H1 (cell line): ENCODE measurements at regions not wholly inside any gene's neighbourhood (a gene's known extent, or its start where the extent isn't known, plus 50 kb on each side); places are given as distances from the start of the nearest gene placed in this dataset.

Experiments used
- CTCF ChIA-PET: fragments of 300-600 bp; sonication (Branson Sonifier 250); formaldehyde crosslinking; loops from one replicate; lab custom pipeline; 2021; ENCODE audit not compliant: partially characterized antibody; lab: Charles Lee
- POLR2A ChIA-PET: fragments of 300-600 bp; sonication (Branson Sonifier 250); formaldehyde crosslinking; loops from one replicate; lab custom pipeline; 2021; ENCODE audit warnings: inconsistent platforms; ENCODE audit not compliant: partially characterized antibody; lab: Charles Lee
- DNase-seq, 2 experiments: peaks; one replicate each; pipeline versions ENCODE4 v3.0.0 to v3.0.0-alpha.2; 2010 to 2022; ENCODE audit warnings: low spot score in 2 of 2, low read depth in 1 of 2, mixed read lengths in 1 of 2
- FAIRE-seq: peaks from 2 replicates; lab custom pipeline; 2011; peaks lifted over from hg19 to GRCh38; lab: Jason Lieb, UNC
- H2AFZ ChIP-seq: 2 replicates; pipeline ENCODE4 v1.8.1; 2012; ENCODE audit warnings: low read length, inconsistent platforms
- H2AK5ac ChIP-seq: 2 replicates; pipeline ENCODE4 v1.6.1; 2013; ENCODE audit warnings: low read depth, low read length
- H2BK120ac ChIP-seq: replicated peaks from 2 replicates; pipeline ENCODE3; 2013; ENCODE audit warnings: low read depth, low read length, inconsistent platforms
- H2BK12ac ChIP-seq: 2 replicates; pipeline ENCODE4 v1.6.1; 2013; ENCODE audit warnings: low read depth, low read length
- H2BK15ac ChIP-seq: 2 replicates; pipeline ENCODE4 v1.6.1; 2013; ENCODE audit warnings: low read length
- H2BK20ac ChIP-seq: 2 replicates; pipeline ENCODE4 v1.6.1; 2013; ENCODE audit warnings: low read length
- H2BK5ac ChIP-seq: 2 replicates; pipeline ENCODE4 v1.6.1; 2013; ENCODE audit warnings: low read depth, low read length
- H3K14ac ChIP-seq: 2 replicates; pipeline ENCODE4 v1.6.1; 2013; ENCODE audit warnings: inconsistent platforms; ENCODE audit not compliant: insufficient read length
- H3K18ac ChIP-seq: 2 replicates; pipeline ENCODE4 v1.6.1; 2013; ENCODE audit warnings: low read length; ENCODE audit errors: extremely low read depth
- H3K23ac ChIP-seq: 2 replicates; pipeline ENCODE4 v1.6.1; 2013; ENCODE audit warnings: inconsistent platforms; ENCODE audit not compliant: insufficient read length
- H3K23me2 ChIP-seq: 2 replicates; pipeline ENCODE4 v1.6.1; 2013; ENCODE audit warnings: low read depth, low read length
- H3K27ac ChIP-seq: 2 replicates; pipeline ENCODE4 v1.6.1; 2011; ENCODE audit warnings: low read depth, low read length, inconsistent platforms
- H3K27me3 ChIP-seq, 4 experiments: replicated peaks in 1 of 4; 1 replicate in 1 of 4; 2 replicates in 3 of 4; pipeline versions ENCODE4 v1.6.1 to v1.8.1; 2011 to 2013; ENCODE audit warnings: low read length in 3 of 4, mild to moderate bottlenecking in 3 of 4, inconsistent platforms in 2 of 4, mixed read lengths in 2 of 4, moderate library complexity in 1 of 4; ENCODE audit not compliant: control insufficient read depth in 3 of 4, insufficient read depth in 3 of 4; ENCODE audit errors: extremely low read depth in 1 of 4
- H3K36me3 ChIP-seq, 4 experiments: 2 replicates each; pipeline versions ENCODE4 v1.6.1 to v1.8.1; 2011 to 2013; ENCODE audit warnings: mild to moderate bottlenecking in 4 of 4, low read length in 3 of 4, moderate library complexity in 2 of 4, control low read depth in 1 of 4, inconsistent platforms in 1 of 4; ENCODE audit not compliant: insufficient read depth in 4 of 4, control insufficient read depth in 2 of 4
- H3K4ac ChIP-seq: replicated peaks from 2 replicates; pipeline ENCODE3; 2013; ENCODE audit warnings: low read length, low read depth, mixed read lengths, inconsistent platforms; ENCODE audit not compliant: insufficient read length
- H3K4me1 ChIP-seq, 4 experiments: replicated peaks in 1 of 4; 1 replicate in 1 of 4; 2 replicates in 3 of 4; pipeline versions ENCODE4 v1.6.1 to v1.8.1; 2011 to 2013; ENCODE audit warnings: low read length in 3 of 4, inconsistent platforms in 2 of 4, mixed read lengths in 1 of 4; ENCODE audit not compliant: insufficient read depth in 4 of 4, control insufficient read depth in 3 of 4
- H3K4me2 ChIP-seq, 2 experiments: 2 replicates each; pipeline versions ENCODE4 v1.6.1 to v1.8.1; 2011 to 2013; ENCODE audit warnings: low read depth in 2 of 2, low read length in 2 of 2, control low read depth in 1 of 2, inconsistent platforms in 1 of 2, mild to moderate bottlenecking in 1 of 2; ENCODE audit not compliant: insufficient read depth in 1 of 2
- H3K4me3 ChIP-seq, 4 experiments: fragments of 200-600, 300-600 bp in 1 of 4; sonication (generic), shearing (Covaris generic), sonication (Bioruptor Twin) in 1 of 4; 2 replicates each; pipeline versions ENCODE4 v1.5.1 to v1.8.1; 2011 to 2016; ENCODE audit warnings: low read length in 4 of 4, low read depth in 3 of 4, control low read depth in 2 of 4, inconsistent platforms in 2 of 4, mild to moderate bottlenecking in 2 of 4, mixed read lengths in 1 of 4, moderate library complexity in 1 of 4; ENCODE audit not compliant: insufficient read depth in 2 of 4; ENCODE audit errors: extremely low read depth in 1 of 4
- H3K56ac ChIP-seq: replicated peaks from 2 replicates; pipeline ENCODE3; 2013; ENCODE audit warnings: low read depth, mild to moderate bottlenecking, mixed read lengths, low read length, inconsistent platforms; ENCODE audit not compliant: insufficient read length
- H3K79me1 ChIP-seq: 2 replicates; pipeline ENCODE4 v1.6.1; 2013; ENCODE audit warnings: low read depth, low read length, control low read depth
- H3K79me2 ChIP-seq, 2 experiments: 2 replicates each; pipeline versions ENCODE4 v1.6.1 to v1.8.1; 2012 to 2013; ENCODE audit warnings: low read length in 2 of 2, mild to moderate bottlenecking in 2 of 2, inconsistent platforms in 1 of 2; ENCODE audit not compliant: insufficient read depth in 2 of 2, control insufficient read depth in 1 of 2
- H3K9ac ChIP-seq, 4 experiments: replicated peaks in 1 of 4; 1 replicate in 1 of 4; 2 replicates in 3 of 4; pipeline versions ENCODE4 v1.6.1 to v1.8.1; 2011 to 2013; ENCODE audit warnings: low read depth in 3 of 4, low read length in 3 of 4, control low read depth in 2 of 4, mild to moderate bottlenecking in 2 of 4, moderate library complexity in 2 of 4, inconsistent platforms in 1 of 4; ENCODE audit errors: extremely low read depth in 1 of 4
- H3K9me3 ChIP-seq, 2 experiments: 2 replicates each; pipeline versions ENCODE4 v1.6.1 to v1.8.1; 2012 to 2013; ENCODE audit warnings: mild to moderate bottlenecking in 2 of 2, moderate library complexity in 2 of 2, control low read depth in 1 of 2, inconsistent platforms in 1 of 2, low read depth in 1 of 2, low read length in 1 of 2, mixed read lengths in 1 of 2; ENCODE audit not compliant: insufficient read depth in 2 of 2
- H4K20me1 ChIP-seq, 2 experiments: replicated peaks in 1 of 2; 2 replicates each; pipeline versions ENCODE3 to v1.8.1; 2011 to 2013; ENCODE audit warnings: inconsistent platforms in 2 of 2, low read length in 2 of 2, mild to moderate bottlenecking in 1 of 2; ENCODE audit not compliant: insufficient read depth in 2 of 2, control insufficient read depth in 1 of 2
- H4K5ac ChIP-seq: 2 replicates; pipeline ENCODE4 v1.6.1; 2013; ENCODE audit warnings: low read length, low read depth, mixed read lengths, inconsistent platforms; ENCODE audit not compliant: insufficient read length
- H4K8ac ChIP-seq: 2 replicates; pipeline ENCODE4 v1.8.0; 2013; ENCODE audit warnings: mild to moderate bottlenecking, moderate library complexity, low read length, inconsistent platforms; ENCODE audit not compliant: insufficient read depth; ENCODE audit errors: extremely low read depth
- H4K91ac ChIP-seq: replicated peaks from 2 replicates; pipeline ENCODE3; 2013; ENCODE audit warnings: low read length, mixed read lengths, inconsistent platforms; ENCODE audit not compliant: insufficient read length
- CHD1 ChIP-seq: IDR thresholded peaks from 2 replicates; pipeline ENCODE4 v1.6.1; 2012; ENCODE audit warnings: low read depth, low read length, improper control_type of control experiment
- GTF2F1 ChIP-seq: IDR thresholded peaks from 2 replicates; pipeline ENCODE4 v1.6.1; 2012; ENCODE audit warnings: low read depth, low read length, improper control_type of control experiment, borderline replicate concordance
- HDAC2 ChIP-seq, 2 experiments: fragments of 300-600 bp in 1 of 2; sonication (generic) in 1 of 2; IDR thresholded peaks; 2 replicates each; pipeline ENCODE4 v1.6.1; 2011 to 2012; ENCODE audit warnings: low read depth in 2 of 2, low read length in 2 of 2, mild to moderate bottlenecking in 2 of 2, moderate library complexity in 2 of 2, borderline replicate concordance in 1 of 2, inconsistent platforms in 1 of 2
- KDM1A ChIP-seq: fragments of 200-600, 300-600 bp; sonication (generic); IDR thresholded peaks from 2 replicates; pipeline ENCODE4 v1.7.1; 2016; ENCODE audit warnings: mild to moderate bottlenecking, low read length, borderline replicate concordance
- RNF2 ChIP-seq: fragments of 200-900, 300-1000 bp; sonication (generic); IDR thresholded peaks from 2 replicates; pipeline ENCODE4 v1.7.1; 2016; ENCODE audit warnings: borderline replicate concordance, low read depth, mild to moderate bottlenecking, antibody characterized with exemption, low read length; ENCODE audit not compliant: poor library complexity, severe bottlenecking; ENCODE audit errors: missing control alignments
- SAP30 ChIP-seq: fragments of 300-600 bp; sonication (generic); IDR thresholded peaks from 2 replicates; pipeline ENCODE4 v1.7.1; 2012; ENCODE audit warnings: low read length, moderate library complexity, mild to moderate bottlenecking, inconsistent platforms; ENCODE audit not compliant: insufficient read depth, insufficient replicate concordance
- ZNF274 ChIP-seq: IDR thresholded peaks from 2 replicates; pipeline ENCODE4 v1.7.0; 2012; ENCODE audit warnings: low read length, borderline replicate concordance; ENCODE audit errors: extremely low read depth
- WGBS, 2 experiments: shearing (Covaris generic) in 1 of 2; methylation state at CpG; one replicate each; pipeline versions ENCODE4 v1.1.6 to v1.1.7; 2013 to 2015; ENCODE audit warnings: low lambda C conversion rate in 2 of 2, mixed read lengths in 2 of 2, inconsistent platforms in 1 of 2, low coverage in 1 of 2, missing lambda C conversion rate in 1 of 2; ENCODE audit not compliant: insufficient replicate concordance in 2 of 2, insufficient coverage in 1 of 2, insufficient read length in 1 of 2; ENCODE audit errors: extremely low coverage in 1 of 2, missing lambda C conversion rate in 1 of 2; 5-methylcytosine and 5-hydroxymethylcytosine counted together

DNA sequence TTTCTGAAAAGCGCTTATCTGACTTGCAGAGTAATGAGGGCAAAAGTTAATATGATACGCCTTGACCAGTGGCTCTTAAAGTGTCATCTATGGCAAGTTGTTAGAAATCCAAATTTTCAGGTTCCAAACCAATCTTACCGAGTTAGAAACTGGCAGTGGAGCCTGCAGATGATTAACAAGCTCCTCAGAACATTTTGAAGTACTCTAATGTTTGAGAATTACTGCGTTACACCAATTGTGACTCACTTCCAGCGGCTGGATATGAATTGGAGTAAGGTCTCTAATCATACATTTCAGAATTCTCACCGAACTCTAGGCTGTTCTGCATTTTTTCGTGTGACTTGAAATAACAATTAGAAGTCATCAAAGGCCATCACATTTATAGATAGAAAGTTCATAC lies 73.5 kb upstream of the TMPRSS15 start (continued):
- no peak for TF ChIP-seq ZNF274

DNA sequence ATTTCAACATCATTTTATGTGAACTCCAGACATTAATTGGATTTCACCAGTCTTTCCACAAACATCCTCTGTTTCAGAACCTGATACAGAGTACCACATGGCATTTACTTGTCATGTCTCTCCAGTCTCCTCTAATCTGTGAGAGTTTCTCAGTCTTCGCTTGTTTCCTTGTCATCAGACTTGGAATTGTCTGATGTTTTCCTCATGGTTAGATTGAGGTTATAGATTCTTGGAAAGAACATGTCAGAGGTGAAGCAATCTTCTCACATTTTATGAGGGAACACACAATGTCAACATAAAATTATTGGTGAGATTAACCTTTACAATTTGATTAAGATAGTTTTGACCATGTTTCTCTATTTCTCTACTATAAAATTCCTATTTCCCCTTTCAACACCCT lies 74.9 kb upstream of the TMPRSS15 start:
- H2AFZ ChIP-seq, result no peak overlapping the region
- H3K27me3 ChIP-seq, result peaks cover 0 to 1% (median 0%) of the 10 kb centered on the region in 4 experiments; a peak in 1 of 7 replicates
- H3K23me2 ChIP-seq, result no peaks in the 10 kb centered on the region
- 0 out of 7 replicates have a peak, but pooled peaks cover 0 to 3% (median 0%) of the 10 kb centered on the region in 4 experiments for H3K4me1 ChIP-seq
- FAIRE-seq (no peak), DNase-seq (no peak)
- H3K79me2 ChIP-seq, result no peaks in the 10 kb centered on the region
- no peak overlapping the region for H2BK15ac ChIP-seq
- no peaks in the 10 kb centered on the region for H3K36me3 ChIP-seq
- TF ChIP-seq RNF2 (no peak), GTF2F1 (no peak), CHD1 (no peak), SAP30 (no peak), HDAC2 (IDR thresholded peaks at IDR 0.05; ENCODE audit: borderline replicate concordance in 1 of 2, low read depth in 2 of 2, low read length in 2 of 2) (no peak), KDM1A (no peak)
- H2BK120ac ChIP-seq, result no peak overlapping the region
- no peak overlapping the region for H2BK5ac ChIP-seq
- 0% methylated on average over 1 of the region's 1 CpG; no CpG with 5 or more reads in 1 of the 2 experiments for WGBS, 2 experiments
- no peak overlapping the region for H3K9ac ChIP-seq
- H4K20me1 ChIP-seq, result no peaks in the 10 kb centered on the region
- H3K56ac ChIP-seq, result no peak overlapping the region
- ChIA-PET POLR2A (no interaction called here), CTCF (no interaction called here)
- H4K8ac ChIP-seq, result no peak overlapping the region
- H3K4ac ChIP-seq, result no peak overlapping the region
- H3K14ac ChIP-seq, result no peak overlapping the region
- no peaks in the 10 kb centered on the region for H3K9me3 ChIP-seq
- no peak overlapping the region for H4K91ac ChIP-seq
- no peak overlapping the region for H3K23ac ChIP-seq
- H3K18ac ChIP-seq, result no peak overlapping the region
- H3K27ac ChIP-seq, result no peak overlapping the region
- H3K79me1 ChIP-seq, result no peaks in the 10 kb centered on the region
- no peak overlapping the region for H2BK12ac ChIP-seq
- H2BK20ac ChIP-seq, result no peak overlapping the region
- no peak overlapping the region for H4K5ac ChIP-seq
- no peak overlapping the region for H3K4me3 ChIP-seq
- H2AK5ac ChIP-seq, result no peak overlapping the region
- no peak overlapping the region for H3K4me2 ChIP-seq
